Tibial nerve (tissue), 4 donors: ENCODE measurements at regions not wholly inside any gene's neighbourhood (a gene's known extent, or its start where the extent isn't known, plus 50 kb on each side); places are given as distances from the start of the nearest gene placed in this dataset.

Experiments used
- DNase-seq, 2 donors: peaks; one replicate each; pipeline ENCODE4 v3.0.0-alpha.2; 2019; ENCODE audit warnings: low spot score in 2 of 2
- H3K27ac ChIP-seq, 4 donors: fragments of 200-600 bp; sonication (generic) in 3 of 4; one replicate each; pipeline ENCODE4 v1.5.1; 2017 to 2019; ENCODE audit warnings: mild to moderate bottlenecking in 1 of 4
- H3K27me3 ChIP-seq, 2 donors: fragments of 200-600 bp; sonication (generic) in 1 of 2; one replicate each; pipeline versions ENCODE4 v1.5.1 to v1.6.0; 2017 to 2019
- H3K36me3 ChIP-seq, 3 donors: fragments of 200-600 bp; sonication (generic); one replicate each; pipeline ENCODE4 v1.5.1; 2018 to 2019
- H3K4me1 ChIP-seq, 4 donors: fragments of 200-600 bp; sonication (generic) in 3 of 4; one replicate each; pipeline ENCODE4 v1.5.1; 2017 to 2019
- H3K4me3 ChIP-seq, 4 donors: fragments of 200-600 bp; sonication (generic) in 3 of 4; one replicate each; pipeline ENCODE4 v1.5.1; 2017 to 2019; ENCODE audit warnings: mild to moderate bottlenecking in 1 of 4, moderate library complexity in 1 of 4
- H3K9me3 ChIP-seq, 4 donors: fragments of 200-600 bp; sonication (generic) in 3 of 4; one replicate each; pipeline ENCODE4 v1.5.1; 2017 to 2019
- EP300 ChIP-seq, 2 donors: sonication (generic); formaldehyde crosslinking; IDR thresholded peaks; one replicate each; pipeline ENCODE4 v1.6.1; 2017; ENCODE audit warnings: antibody characterized with exemption in 2 of 2, mild to moderate bottlenecking in 1 of 2
- POLR2A ChIP-seq, 2 donors: fragments of 450-650 bp; IDR thresholded peaks; one replicate each; pipeline ENCODE4 v1.6.1; 2017; ENCODE audit warnings: antibody characterized with exemption in 2 of 2, mild to moderate bottlenecking in 2 of 2, moderate library complexity in 2 of 2
- WGBS, 2 donors: methylation state at CpG; one replicate each; pipeline ENCODE4 v1.1.5; 2018; 5-methylcytosine and 5-hydroxymethylcytosine counted together
- TF ChIP-seq, protein P1 (sequence below), 5 experiments: fragments of 200-600 bp in 3 of 5; fragments of 450-650 bp in 2 of 5; sonication (generic) in 3 of 5; IDR thresholded peaks; one replicate each; pipeline ENCODE4 v1.5.1; 2016 to 2019; ENCODE audit warnings: antibody characterized with exemption in 5 of 5, mild to moderate bottlenecking in 3 of 5, moderate library complexity in 2 of 5

DNA sequence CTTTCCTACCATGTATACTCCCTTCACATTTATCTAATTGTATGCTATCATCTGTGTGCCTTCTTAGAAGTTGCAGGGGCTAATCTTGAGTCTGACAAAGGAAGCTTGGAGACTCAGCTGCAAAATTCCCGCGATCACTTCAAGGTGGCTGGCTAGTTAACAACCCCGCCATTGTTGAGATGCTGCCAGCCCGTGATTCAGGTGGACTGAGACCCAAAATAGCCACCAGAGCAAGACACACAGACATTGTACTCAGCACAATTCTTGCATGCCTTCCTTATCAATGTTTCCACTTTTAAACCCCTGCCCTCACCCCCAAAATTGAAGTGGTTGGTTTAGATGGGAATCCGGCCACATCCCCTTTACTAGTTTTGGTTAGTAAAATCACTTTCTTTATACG, 225.8 kb upstream of the ZNF717 start:
- Histone ChIP-seq H3K27ac (no peak overlapping the region), H3K36me3 (no peaks in the 10 kb centered on the region), H3K27me3 (no peaks in the 10 kb centered on the region), H3K4me1 (no peaks in the 10 kb centered on the region), H3K9me3 (peaks cover 0 to 8% (median 0%) of the 10 kb centered on the region in 4 donors), H3K4me3 (no peak overlapping the region)
- DNase-seq, result no peak
- TF ChIP-seq, protein P1, sequence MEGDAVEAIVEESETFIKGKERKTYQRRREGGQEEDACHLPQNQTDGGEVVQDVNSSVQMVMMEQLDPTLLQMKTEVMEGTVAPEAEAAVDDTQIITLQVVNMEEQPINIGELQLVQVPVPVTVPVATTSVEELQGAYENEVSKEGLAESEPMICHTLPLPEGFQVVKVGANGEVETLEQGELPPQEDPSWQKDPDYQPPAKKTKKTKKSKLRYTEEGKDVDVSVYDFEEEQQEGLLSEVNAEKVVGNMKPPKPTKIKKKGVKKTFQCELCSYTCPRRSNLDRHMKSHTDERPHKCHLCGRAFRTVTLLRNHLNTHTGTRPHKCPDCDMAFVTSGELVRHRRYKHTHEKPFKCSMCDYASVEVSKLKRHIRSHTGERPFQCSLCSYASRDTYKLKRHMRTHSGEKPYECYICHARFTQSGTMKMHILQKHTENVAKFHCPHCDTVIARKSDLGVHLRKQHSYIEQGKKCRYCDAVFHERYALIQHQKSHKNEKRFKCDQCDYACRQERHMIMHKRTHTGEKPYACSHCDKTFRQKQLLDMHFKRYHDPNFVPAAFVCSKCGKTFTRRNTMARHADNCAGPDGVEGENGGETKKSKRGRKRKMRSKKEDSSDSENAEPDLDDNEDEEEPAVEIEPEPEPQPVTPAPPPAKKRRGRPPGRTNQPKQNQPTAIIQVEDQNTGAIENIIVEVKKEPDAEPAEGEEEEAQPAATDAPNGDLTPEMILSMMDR (IDR thresholded peaks at IDR 0.05), result no peak
- TF ChIP-seq EP300 (IDR thresholded peaks at IDR 0.05), result no peak
- TF ChIP-seq POLR2A (IDR thresholded peaks at IDR 0.05), result no peak
- WGBS, 2 donors, result 78 to 82% methylated on average over 6 of the region's 6 CpGs

DNA sequence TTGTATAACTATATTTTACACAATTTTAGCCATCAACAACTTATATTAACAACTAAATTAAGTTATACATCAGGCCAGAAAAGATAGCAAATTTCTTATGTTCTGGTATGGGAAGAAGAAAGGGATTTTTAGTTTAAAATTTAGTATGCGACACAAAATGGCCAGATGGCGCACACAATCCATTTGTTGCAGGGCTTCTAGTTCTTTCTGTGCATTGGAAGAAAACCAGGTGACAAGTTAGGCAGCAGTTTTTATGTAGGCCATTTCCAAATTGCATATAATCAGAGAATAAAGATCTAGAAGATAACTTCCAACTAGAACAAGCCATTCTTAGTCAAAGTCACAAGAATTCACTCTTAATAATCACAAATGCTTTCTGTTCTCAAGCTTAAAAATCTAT, 230.1 kb upstream of the ZNF717 start:
- TF ChIP-seq, protein P1 (IDR thresholded peaks at IDR 0.05), result no peak
- TF ChIP-seq POLR2A (IDR thresholded peaks at IDR 0.05), result no peak
- TF ChIP-seq EP300 (IDR thresholded peaks at IDR 0.05), result no peak
- no peaks in the 10 kb centered on the region for H3K36me3 ChIP-seq
- no peak overlapping the region for H3K27ac ChIP-seq
- H3K9me3 ChIP-seq, result peaks cover 0 to 8% (median 0%) of the 10 kb centered on the region in 4 donors
- H3K4me3 ChIP-seq, result no peak overlapping the region
- 98% methylated on average over 2 of the region's 2 CpGs for WGBS, 2 donors
- H3K27me3 ChIP-seq, result no peaks in the 10 kb centered on the region
- H3K4me1 ChIP-seq, result no peaks in the 10 kb centered on the region
- DNase-seq, result no peak

GRCh38 chr3:76016111-76016510, 230.8 kb upstream of the ZNF717 start:
- Histone ChIP-seq H3K9me3 (peaks cover 0 to 8% (median 0%) of the 10 kb centered on the region in 4 donors), H3K27ac (no peak overlapping the region), H3K4me3 (no peak overlapping the region), H3K36me3 (no peaks in the 10 kb centered on the region), H3K4me1 (no peaks in the 10 kb centered on the region), H3K27me3 (no peaks in the 10 kb centered on the region)
- WGBS, 2 donors, result 40 to 57% methylated on average over 6 of the region's 6 CpGs
- DNase-seq, result no peak
- TF ChIP-seq EP300 (IDR thresholded peaks at IDR 0.05) (no peak), POLR2A (IDR thresholded peaks at IDR 0.05) (no peak)
- TF ChIP-seq, protein P1 (IDR thresholded peaks at IDR 0.05), result no peak

DNA sequence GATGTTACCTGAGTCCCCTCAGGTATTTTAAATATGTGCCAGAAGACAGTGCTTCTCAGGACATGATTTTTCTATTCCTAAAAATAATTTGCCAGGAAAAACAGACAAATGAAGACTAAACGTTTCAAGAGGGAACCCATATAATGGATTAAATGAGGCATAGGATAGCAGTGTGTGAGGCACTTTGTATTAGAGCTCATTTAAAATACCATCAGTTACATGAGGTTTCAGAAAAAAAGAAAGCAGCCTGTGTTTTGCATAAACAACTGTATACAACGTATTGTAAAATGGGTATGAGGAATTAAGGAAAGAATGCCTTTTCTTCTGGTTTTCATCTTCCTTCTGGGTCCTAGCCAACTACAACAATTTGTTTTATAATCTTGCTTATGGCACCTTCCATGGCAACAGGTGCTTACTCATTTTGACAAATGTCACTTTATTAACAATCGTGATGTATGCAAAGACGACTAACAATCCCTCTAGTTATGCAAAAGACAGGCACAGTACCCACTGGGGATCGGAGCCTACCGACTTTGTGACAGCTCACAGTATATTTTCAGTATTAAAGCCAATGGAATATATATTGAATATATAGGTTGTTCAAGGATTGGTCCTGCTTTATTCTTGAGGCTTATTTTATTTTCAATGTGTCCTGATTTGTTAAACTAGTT, 231.6 kb upstream of the ZNF717 start:
- Histone ChIP-seq H3K4me3 (no peak overlapping the region), H3K36me3 (no peaks in the 10 kb centered on the region), H3K27me3 (no peaks in the 10 kb centered on the region), H3K9me3 (peaks cover 0 to 8% (median 0%) of the 10 kb centered on the region in 4 donors), H3K4me1 (no peaks in the 10 kb centered on the region), H3K27ac (no peak overlapping the region)
- TF ChIP-seq, protein P1 (IDR thresholded peaks at IDR 0.05), result no peak
- TF ChIP-seq POLR2A (IDR thresholded peaks at IDR 0.05), result no peak
- no peak for TF ChIP-seq EP300 (IDR thresholded peaks at IDR 0.05)
- 64 to 67% methylated on average over 6 of the region's 6 CpGs for WGBS, 2 donors
- no peak for DNase-seq

GRCh38 chr3:76021376-76021775, 236.0 kb upstream of the ZNF717 start:
- TF ChIP-seq, protein P1 (IDR thresholded peaks at IDR 0.05), result no peak
- no peak for TF ChIP-seq POLR2A (IDR thresholded peaks at IDR 0.05)
- no peak for TF ChIP-seq EP300 (IDR thresholded peaks at IDR 0.05)
- Histone ChIP-seq H3K27ac (no peak overlapping the region), H3K4me1 (no peaks in the 10 kb centered on the region), H3K36me3 (no peaks in the 10 kb centered on the region), H3K27me3 (no peaks in the 10 kb centered on the region), H3K4me3 (no peak overlapping the region), H3K9me3 (peaks cover 0 to 3% (median 0%) of the 10 kb centered on the region in 4 donors)
- 78 to 88% methylated on average over 4 of the region's 4 CpGs for WGBS, 2 donors
- no peak for DNase-seq
